Heart right ventricle (tissue), 16 donors: ENCODE measurements at regions not wholly inside any gene's neighbourhood (a gene's known extent, or its start where the extent isn't known, plus 50 kb on each side); places are given as distances from the start of the nearest gene placed in this dataset.

Experiments
- ATAC-seq, 8 donors: fragments of 200-7000 bp; cut with Tn5 transposase; one replicate each; pipeline ENCODE4 v1.9.1; 2020; ENCODE audit warnings: mild to moderate bottlenecking in 8 of 8, moderate library complexity in 8 of 8, moderate number of reproducible peaks in 1 of 8
- DNase-seq, 2 donors: peaks; one replicate each; pipeline ENCODE4 v3.0.0-alpha.2; 2020
- H3K27ac ChIP-seq, 10 donors: fragments of 200-600 bp; sonication (generic) in 2 of 10; one replicate each; pipeline versions ENCODE4 v1.5.0 to v1.8.0; 2020 to 2022; ENCODE audit warnings: mild to moderate bottlenecking in 3 of 10
- H3K27me3 ChIP-seq, 7 donors: fragments of 200-600 bp; one replicate each; pipeline ENCODE4 v1.8.0; 2021 to 2022; ENCODE audit warnings: mild to moderate bottlenecking in 2 of 7
- H3K36me3 ChIP-seq, 9 donors: fragments of 200-600 bp; sonication (generic) in 1 of 9; one replicate each; pipeline versions ENCODE4 v1.5.0 to v1.8.0; 2020 to 2022; ENCODE audit warnings: mild to moderate bottlenecking in 2 of 9
- H3K4me1 ChIP-seq, 9 donors: fragments of 200-600 bp; sonication (generic) in 1 of 9; one replicate each; pipeline versions ENCODE4 v1.5.0 to v1.8.0; 2020 to 2022; ENCODE audit warnings: mild to moderate bottlenecking in 4 of 9
- H3K4me3 ChIP-seq, 10 donors: fragments of 200-600 bp; sonication (generic) in 2 of 10; one replicate each; pipeline versions ENCODE4 v1.5.0 to v1.8.0; 2020 to 2022; ENCODE audit warnings: mild to moderate bottlenecking in 7 of 10, moderate library complexity in 2 of 10
- H3K9me3 ChIP-seq, 11 donors: fragments of 200-600 bp in 10 of 11; sonication (generic) in 2 of 11; one replicate each; pipeline versions ENCODE4 v1.5.0 to v1.8.0; 2013 to 2022; ENCODE audit warnings: mild to moderate bottlenecking in 2 of 11, control low read depth in 1 of 11, moderate library complexity in 1 of 11
- WGBS, 2 donors: extraction: QIAGEN DNeasy Blood & Tissue Kit; methylation state at CpG; one replicate each; pipeline ENCODE4 v1.1.7; 2013; ENCODE audit warnings: inconsistent platforms in 1 of 2; 5-methylcytosine and 5-hydroxymethylcytosine counted together
- intact Hi-C, 10 donors: fragments of 100-400 bp; cut with DNase I; formaldehyde crosslinking; loops; one replicate each; pipeline versions ENCODE4 v1.11.1 to v1.14.2; 2022
- TF ChIP-seq, protein P1 (sequence below), 9 donors: fragments of 200-600 bp; sonication (generic) in 2 of 9; IDR thresholded peaks; one replicate each; pipeline versions ENCODE4 v1.5.0 to v1.8.0; 2021 to 2022; ENCODE audit warnings: antibody characterized with exemption in 9 of 9, mild to moderate bottlenecking in 5 of 9, moderate library complexity in 1 of 9
- donor health status: Arrhythmogenic right ventricular cardiomyopathy.
- donor health status: ischemic (EF 13 %, LVEDD 7.1; RV severe dilation, severe dysfunction).
- donor health status: healthy with polysubstance abuse.
- donor health status: DM: no; HTN: yes; CAD: no.
- donor health status: DM: no; HTN: no; CAD: no.
- donor health status: ischemic (EF 25% LVEDD 6.9; RV normal size, moderate dysfunction).
- donor health status: ischemic (EF 25% LVEDD 5.7; RV mildly dilated, moderate dysfunction).
- donor health status: healthy.
- donor health status: DM: yes; HTN: yes; CAD: no.
- donor health status: Ischemic cardiomyopathy.
- donor health status: ischemic (EF 35%, LVEDD 5.7; RV mildly dilated, moderate dysfunction).
- donor health status: nonischemic (EF 11% LVEDD 7.7; RV severe dilation, severe dysfunction).
- donor health status: DM: yes; HTN: yes; CAD: no.
- donor health status: PGD.
- donor health status: ischemic (EF 29% LVEDD 5.4; RV normal size, mild dysfunction).
- donor health status: nonischemic (EF 23%, LVEDD 6.1; RV moderate dilation, normal function).

DNA sequence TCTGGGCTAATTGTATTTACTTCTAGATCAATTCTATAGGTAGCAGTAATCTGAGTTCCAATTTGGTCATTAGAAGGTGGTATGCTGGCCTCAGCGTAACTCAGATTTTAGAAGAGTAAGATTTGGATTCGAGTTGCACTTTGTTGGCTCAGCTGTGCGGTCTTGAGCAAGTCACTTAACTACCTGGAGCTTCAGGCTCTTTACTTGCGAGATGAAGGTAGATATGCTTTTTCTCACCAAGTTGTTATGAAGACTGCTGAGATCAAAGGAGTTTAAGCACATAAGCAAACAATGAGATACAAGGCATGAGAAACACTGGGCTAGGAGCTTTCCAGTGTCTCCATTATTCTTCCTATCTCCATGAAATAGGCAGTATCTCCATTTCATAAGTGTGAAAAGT lies 133.8 kb upstream of the RANBP3L start:
- H3K27me3 ChIP-seq = no peaks in the 10 kb centered on the region
- WGBS, 2 donors = 90 to 92% methylated on average over 4 of the region's 4 CpGs
- intact Hi-C loops = no loop called here
- H3K36me3 ChIP-seq = no peaks in the 10 kb centered on the region
- H3K4me1 ChIP-seq = no peaks in the 10 kb centered on the region
- TF ChIP-seq, protein P1, sequence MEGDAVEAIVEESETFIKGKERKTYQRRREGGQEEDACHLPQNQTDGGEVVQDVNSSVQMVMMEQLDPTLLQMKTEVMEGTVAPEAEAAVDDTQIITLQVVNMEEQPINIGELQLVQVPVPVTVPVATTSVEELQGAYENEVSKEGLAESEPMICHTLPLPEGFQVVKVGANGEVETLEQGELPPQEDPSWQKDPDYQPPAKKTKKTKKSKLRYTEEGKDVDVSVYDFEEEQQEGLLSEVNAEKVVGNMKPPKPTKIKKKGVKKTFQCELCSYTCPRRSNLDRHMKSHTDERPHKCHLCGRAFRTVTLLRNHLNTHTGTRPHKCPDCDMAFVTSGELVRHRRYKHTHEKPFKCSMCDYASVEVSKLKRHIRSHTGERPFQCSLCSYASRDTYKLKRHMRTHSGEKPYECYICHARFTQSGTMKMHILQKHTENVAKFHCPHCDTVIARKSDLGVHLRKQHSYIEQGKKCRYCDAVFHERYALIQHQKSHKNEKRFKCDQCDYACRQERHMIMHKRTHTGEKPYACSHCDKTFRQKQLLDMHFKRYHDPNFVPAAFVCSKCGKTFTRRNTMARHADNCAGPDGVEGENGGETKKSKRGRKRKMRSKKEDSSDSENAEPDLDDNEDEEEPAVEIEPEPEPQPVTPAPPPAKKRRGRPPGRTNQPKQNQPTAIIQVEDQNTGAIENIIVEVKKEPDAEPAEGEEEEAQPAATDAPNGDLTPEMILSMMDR (IDR thresholded peaks at IDR 0.05) = no peak
- H3K27ac ChIP-seq = no peak overlapping the region
- DNase-seq (no peak), ATAC-seq (no peak)
- no peak overlapping the region for H3K4me3 ChIP-seq
- H3K9me3 ChIP-seq = no peaks in the 10 kb centered on the region

DNA sequence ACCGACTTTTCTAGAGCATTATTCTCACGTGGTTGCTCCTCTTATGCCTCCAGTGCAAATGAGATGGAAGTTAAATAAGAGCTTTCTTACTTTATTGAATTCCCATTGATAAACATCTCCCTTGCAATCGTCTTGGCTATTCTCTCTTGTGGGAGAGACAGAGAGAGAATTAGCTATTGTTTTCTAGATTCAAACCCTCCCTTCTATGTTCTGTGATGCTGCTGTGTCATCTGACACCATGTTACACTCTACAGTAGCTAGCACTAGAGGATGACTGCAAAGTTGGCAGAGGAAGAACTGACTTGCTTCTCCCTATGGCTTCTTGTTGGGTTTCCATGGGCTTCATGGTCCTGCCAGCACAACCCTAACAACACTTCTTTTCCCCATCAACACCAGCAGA lies 134.6 kb upstream of the RANBP3L start:
- intact Hi-C loops = no loop called here
- no peaks in the 10 kb centered on the region for H3K9me3 ChIP-seq
- ATAC-seq = no peak
- H3K27ac ChIP-seq = no peak overlapping the region
- TF ChIP-seq, protein P1 (IDR thresholded peaks at IDR 0.05) = no peak
- no peaks in the 10 kb centered on the region for H3K27me3 ChIP-seq
- no peaks in the 10 kb centered on the region for H3K36me3 ChIP-seq
- no peak overlapping the region for H3K4me3 ChIP-seq
- no peak for DNase-seq
- 62 to 64% methylated on average over 3 of the region's 3 CpGs for WGBS, 2 donors
- no peaks in the 10 kb centered on the region for H3K4me1 ChIP-seq

DNA sequence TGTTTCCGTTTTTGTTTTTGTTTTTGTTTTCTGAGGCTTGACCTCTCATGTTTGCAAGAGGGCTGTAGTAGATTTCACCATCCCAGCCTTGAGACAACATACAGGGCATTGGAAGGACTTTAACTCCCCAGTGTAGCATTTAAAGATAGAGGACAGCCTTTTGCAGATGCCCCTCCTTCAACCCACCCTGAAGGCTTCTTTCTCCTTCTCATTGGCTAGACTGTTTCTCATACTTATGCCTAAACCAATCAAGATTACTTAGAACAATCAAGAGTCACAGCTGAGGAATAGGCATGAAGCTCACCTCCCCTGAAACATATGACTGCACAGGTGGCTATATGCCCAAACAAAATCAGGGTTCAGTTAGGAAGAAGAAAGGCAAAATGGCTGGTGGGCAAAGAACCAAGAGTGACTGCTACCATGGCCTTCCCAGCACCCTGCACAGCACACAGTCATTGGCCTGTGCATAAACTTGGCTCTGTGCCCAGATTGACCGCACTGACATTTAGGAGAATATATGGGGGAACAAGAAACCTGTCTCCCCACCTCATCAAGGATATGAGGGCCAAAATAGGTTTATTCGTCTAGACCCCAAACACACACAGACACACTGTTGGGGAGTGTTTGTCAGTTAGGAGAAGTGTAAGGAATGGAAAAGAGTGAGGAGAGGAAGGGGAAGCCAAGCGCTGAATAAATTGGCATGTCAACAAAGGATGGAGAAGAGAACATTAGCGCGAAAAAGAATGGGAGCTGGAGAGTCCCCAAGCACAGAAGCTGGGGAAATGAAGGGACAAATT lies 137.3 kb upstream of the RANBP3L start:
- H3K4me1 ChIP-seq = peaks cover 0 to 7% (median 0%) of the 10 kb centered on the region in 9 donors
- no peaks in the 10 kb centered on the region for H3K36me3 ChIP-seq
- DNase-seq (no peak), ATAC-seq (no peak)
- WGBS, 2 donors = 84 to 85% methylated on average over 6 of the region's 6 CpGs
- TF ChIP-seq, protein P1 (IDR thresholded peaks at IDR 0.05) = no peak
- no peaks in the 10 kb centered on the region for H3K27me3 ChIP-seq
- no peak overlapping the region for H3K27ac ChIP-seq
- no peak overlapping the region for H3K4me3 ChIP-seq
- intact Hi-C loops = no loop called here
- H3K9me3 ChIP-seq = no peaks in the 10 kb centered on the region

DNA sequence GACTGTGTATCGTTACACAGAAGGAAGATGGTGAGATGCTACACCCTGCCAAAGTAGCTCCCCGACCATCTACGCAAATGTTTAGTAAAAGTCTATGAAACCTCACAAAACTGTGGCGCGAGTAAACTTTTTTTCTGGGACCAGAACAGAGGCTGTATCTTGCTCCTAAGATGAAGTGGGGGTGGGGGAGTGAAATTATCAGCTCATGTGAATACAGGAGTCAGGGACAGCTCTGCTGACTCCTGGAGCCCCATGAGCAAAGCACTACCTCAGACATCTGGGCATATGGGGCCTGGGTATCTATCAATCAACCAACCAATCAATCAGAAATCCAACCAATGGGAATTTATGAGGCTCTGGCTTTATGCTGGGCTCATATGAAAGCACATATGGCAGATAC lies 138.6 kb upstream of the RANBP3L start:
- H3K4me3 ChIP-seq = no peak overlapping the region
- H3K27me3 ChIP-seq = no peaks in the 10 kb centered on the region
- 86 to 92% methylated on average over 5 of the region's 5 CpGs for WGBS, 2 donors
- TF ChIP-seq, protein P1 (IDR thresholded peaks at IDR 0.05) = no peak
- intact Hi-C loops = no loop called here
- H3K36me3 ChIP-seq = no peaks in the 10 kb centered on the region
- peaks cover 0 to 16% (median 0%) of the 10 kb centered on the region in 9 donors for H3K4me1 ChIP-seq
- ATAC-seq (no peak), DNase-seq (no peak)
- H3K27ac ChIP-seq = no peak overlapping the region
- H3K9me3 ChIP-seq = no peaks in the 10 kb centered on the region
